ENCODE measurements at regions not wholly inside any gene's neighbourhood (a gene's known extent, or its start where the extent isn't known, plus 50 kb on each side); places are given as distances from the start of the nearest gene placed in this dataset.
"Not testable (repeated sequence)": the region's sequence is repeated elsewhere in the genome, so short reads cannot be mapped to it uniquely, and the experiment has no call there.

GRCh38 chr6:69456086-69456485 lies 340.7 kb downstream of the LMBRD1 start:
- Histone ChIP-seq H3K9ac (ENCODE audit: extremely low read depth, insufficient read length, low read length) (no peak overlapping the region), H3K4ac (ENCODE audit: low read depth, low read length) (no peak overlapping the region), H3K4me1 (ENCODE audit: insufficient read depth, low read length) (no peaks in the 10 kb centered on the region), H3K79me1 (ENCODE audit: insufficient read depth, low read depth, low read length, poor library complexity, severe bottlenecking) (no peaks in the 10 kb centered on the region), H2BK120ac (ENCODE audit: low read depth, low read length, poor library complexity, severe bottlenecking) (no peak overlapping the region), H3K23me2 (ENCODE audit: insufficient read length, low read depth, low read length, poor library complexity, severe bottlenecking) (no peaks in the 10 kb centered on the region), H4K5ac (ENCODE audit: insufficient read length, low read depth, low read length) (no peak overlapping the region), H4K91ac (ENCODE audit: insufficient read length, low read depth, low read length) (no peak overlapping the region), H3K27ac (ENCODE audit: insufficient read length, low read depth, low read length) (no peak overlapping the region), H3K18ac (ENCODE audit: insufficient read length, low read depth, low read length) (no peak overlapping the region), H3K56ac (ENCODE audit: insufficient read length, low read depth, low read length) (no peak overlapping the region), H3K14ac (ENCODE audit: insufficient read depth, low read length) (no peak overlapping the region), H3K9me3 (ENCODE audit: control insufficient read depth, low read depth, low read length) (no peaks in the 10 kb centered on the region), H2BK15ac (ENCODE audit: low read depth, low read length) (no peak overlapping the region), H2AFZ (ENCODE audit: low read length) (no peak overlapping the region), H3K4me2 (ENCODE audit: insufficient read depth, insufficient read length, low read length) (no peak overlapping the region), H2BK12ac (ENCODE audit: insufficient read length, low read depth, low read length) (no peak overlapping the region), H2BK5ac (ENCODE audit: insufficient read length, low read length) (no peak overlapping the region), H4K8ac (replicated peaks; ENCODE audit: insufficient read length, low read depth, low read length) (no peak overlapping the region), H4K20me1 (ENCODE audit: control insufficient read depth, insufficient read depth, insufficient read length) (no peaks in the 10 kb centered on the region), H2BK20ac (ENCODE audit: low read depth, low read length, poor library complexity, severe bottlenecking) (no peak overlapping the region), H2AK5ac (ENCODE audit: insufficient read length, low read length) (no peak overlapping the region), H3K79me2 (ENCODE audit: insufficient read depth, low read length) (no peaks in the 10 kb centered on the region), H3K23ac (ENCODE audit: insufficient read length, low read depth, low read length) (no peak overlapping the region), H3T11ph (ENCODE audit: low read length) (no peak overlapping the region), H3K27me3 (ENCODE audit: insufficient read depth, low read length) (no peaks in the 10 kb centered on the region)
- Mint-ChIP-seq H3K4me1 (no peaks in the 10 kb centered on the region), H3K27me3 (ENCODE audit: low read depth) (no peaks in the 10 kb centered on the region), H3K9me3 (no peaks in the 10 kb centered on the region; a peak in 2 of 5 replicates), H3K36me3 (ENCODE audit: insufficient read depth in 1 of 3, low read depth in 3 of 3) (peaks cover 0 to 6% (median 0%) of the 10 kb centered on the region in 3 experiments; a peak in 2 of 7 replicates), H3K4me3 (no peak overlapping the region), H3K27ac (no peak overlapping the region)
- DNase-seq = no peak
- TF ChIP-seq CTCF (conservative IDR thresholded peaks at IDR 0.05) = no peak
- no CpG with 5 or more reads among the region's 3 CpGs for WGBS (ENCODE audit: extremely low coverage, insufficient read length, low lambda C conversion rate)

- H4K91ac ChIP-seq (ENCODE audit: insufficient read length, low read depth, low read length); H3K27me3 Mint-ChIP-seq (ENCODE audit: low read depth); H2BK20ac ChIP-seq (ENCODE audit: low read depth, low read length, poor library complexity, severe bottlenecking); H3T11ph ChIP-seq (ENCODE audit: low read length); H3K4me2 ChIP-seq (ENCODE audit: insufficient read depth, insufficient read length, low read length); H3K4me1 ChIP-seq (ENCODE audit: insufficient read depth, low read length); DNase-seq; H3K27ac ChIP-seq (ENCODE audit: insufficient read length, low read depth, low read length); H3K18ac ChIP-seq (ENCODE audit: insufficient read length, low read depth, low read length); H4K8ac ChIP-seq (replicated peaks; ENCODE audit: insufficient read length, low read depth, low read length); H2BK15ac ChIP-seq (ENCODE audit: low read depth, low read length); H3K56ac ChIP-seq (ENCODE audit: insufficient read length, low read depth, low read length); H3K79me2 ChIP-seq (ENCODE audit: insufficient read depth, low read length); H3K23me2 ChIP-seq (ENCODE audit: insufficient read length, low read depth, low read length, poor library complexity, severe bottlenecking); H3K9ac ChIP-seq (ENCODE audit: extremely low read depth, insufficient read length, low read length); H3K4me1 Mint-ChIP-seq; H2AFZ ChIP-seq (ENCODE audit: low read length); H4K5ac ChIP-seq (ENCODE audit: insufficient read length, low read depth, low read length); H3K27me3 ChIP-seq (ENCODE audit: insufficient read depth, low read length); H3K14ac ChIP-seq (ENCODE audit: insufficient read depth, low read length); H3K9me3 Mint-ChIP-seq; H4K20me1 ChIP-seq (ENCODE audit: control insufficient read depth, insufficient read depth, insufficient read length); H3K4ac ChIP-seq (ENCODE audit: low read depth, low read length); H2BK12ac ChIP-seq (ENCODE audit: insufficient read length, low read depth, low read length); H2BK5ac ChIP-seq (ENCODE audit: insufficient read length, low read length); H3K23ac ChIP-seq (ENCODE audit: insufficient read length, low read depth, low read length); H3K4me3 Mint-ChIP-seq; H2BK120ac ChIP-seq (ENCODE audit: low read depth, low read length, poor library complexity, severe bottlenecking); H2AK5ac ChIP-seq (ENCODE audit: insufficient read length, low read length); H3K9me3 ChIP-seq (ENCODE audit: control insufficient read depth, low read depth, low read length); H3K79me1 ChIP-seq (ENCODE audit: insufficient read depth, low read depth, low read length, poor library complexity, severe bottlenecking); H3K27ac Mint-ChIP-seq: not testable (repeated sequence)
- H3K36me3 Mint-ChIP-seq (ENCODE audit: insufficient read depth in 1 of 3, low read depth in 3 of 3) = peaks cover 2 to 12% (median 4%) of the 10 kb centered on the region in 3 experiments; a peak in 4 of 7 replicates
- WGBS (ENCODE audit: extremely low coverage, insufficient read length, low lambda C conversion rate) = no CpG with 5 or more reads among the region's 2 CpGs
Measured at GRCh38 chr6:69454619-69455018, 342.2 kb downstream of the LMBRD1 start.

Data from H9 (cell line).